ENCODE measurements at regions not wholly inside any gene's neighbourhood (a gene's known extent, or its start where the extent isn't known, plus 50 kb on each side); places are given as distances from the start of the nearest gene placed in this dataset.

- Histone ChIP-seq H3K9me3 (ENCODE audit: low read depth) (no peaks in the 10 kb centered on the region), H3K4me2 (no peak overlapping the region), H2AFZ (no peak overlapping the region), H3K4me3 (no peak overlapping the region), H3K36me3 (replicated peaks; ENCODE audit: insufficient read depth, low read depth) (no peaks in the 10 kb centered on the region), H3K9me2 (replicated peaks; ENCODE audit: insufficient read depth) (no peaks in the 10 kb centered on the region), H3K79me2 (no peaks in the 10 kb centered on the region), H4K20me1 (ENCODE audit: insufficient read depth, poor library complexity, severe bottlenecking) (no peaks in the 10 kb centered on the region), H3K27me3 (no peaks in the 10 kb centered on the region), H3K4me1 (ENCODE audit: insufficient read depth) (no peaks in the 10 kb centered on the region), H3K27ac (no peak overlapping the region)
- WGBS (ENCODE audit: low lambda C conversion rate, missing lambda C conversion rate): 80% methylated on average over 12 of the region's 12 CpGs
- no peak for DNase-seq (ENCODE audit: low spot score)
- no peak for TF ChIP-seq EZH2phosphoT487 (IDR thresholded peaks at IDR 0.05; ENCODE audit: low read depth, severe bottlenecking, unreplicated experiment)
- no peak for TF ChIP-seq CTCF (IDR thresholded peaks at IDR 0.05; ENCODE audit: poor library complexity)
- TF ChIP-seq EZH2 (IDR thresholded peaks at IDR 0.05; ENCODE audit: borderline replicate concordance): no peak
These were observed 113.4 kb upstream of the TCERG1L start for GRCh38 chr10:131424836-131425491.

- Histone ChIP-seq H3K4me3 (no peak overlapping the region), H2AFZ (no peak overlapping the region), H3K9me3 (ENCODE audit: low read depth) (no peaks in the 10 kb centered on the region), H3K4me1 (ENCODE audit: insufficient read depth) (no peaks in the 10 kb centered on the region), H3K9me2 (replicated peaks; ENCODE audit: insufficient read depth) (no peaks in the 10 kb centered on the region), H4K20me1 (ENCODE audit: insufficient read depth, poor library complexity, severe bottlenecking) (no peaks in the 10 kb centered on the region), H3K4me2 (no peak overlapping the region), H3K27ac (no peak overlapping the region), H3K79me2 (no peaks in the 10 kb centered on the region), H3K27me3 (peaks cover 9% of the 10 kb centered on the region), H3K36me3 (replicated peaks; ENCODE audit: insufficient read depth, low read depth) (no peaks in the 10 kb centered on the region)
- WGBS (ENCODE audit: low lambda C conversion rate, missing lambda C conversion rate): 75% methylated on average over 11 of the region's 11 CpGs
- TF ChIP-seq CTCF (IDR thresholded peaks at IDR 0.05; ENCODE audit: poor library complexity) (no peak), EZH2 (IDR thresholded peaks at IDR 0.05; ENCODE audit: borderline replicate concordance) (no peak), EZH2phosphoT487 (IDR thresholded peaks at IDR 0.05; ENCODE audit: low read depth, severe bottlenecking, unreplicated experiment) (no peak)
- DNase-seq (ENCODE audit: low spot score): no peak
These were observed 114.4 kb upstream of the TCERG1L start for GRCh38 chr10:131425752-131426533.

GRCh38 chr10:131426534-131426898 lies 115.0 kb upstream of the TCERG1L start:
- no peaks in the 10 kb centered on the region for H3K36me3 ChIP-seq (replicated peaks; ENCODE audit: insufficient read depth, low read depth)
- 87% methylated on average over 9 of the region's 9 CpGs for WGBS (ENCODE audit: low lambda C conversion rate, missing lambda C conversion rate)
- no peaks in the 10 kb centered on the region for H3K9me3 ChIP-seq (ENCODE audit: low read depth)
- no peaks in the 10 kb centered on the region for H4K20me1 ChIP-seq (ENCODE audit: insufficient read depth, poor library complexity, severe bottlenecking)
- no peak overlapping the region for H3K4me3 ChIP-seq
- no peak for DNase-seq (ENCODE audit: low spot score)
- H3K27me3 ChIP-seq: peaks cover 10% of the 10 kb centered on the region
- H3K9me2 ChIP-seq (replicated peaks; ENCODE audit: insufficient read depth): no peaks in the 10 kb centered on the region
- TF ChIP-seq EZH2 (IDR thresholded peaks at IDR 0.05; ENCODE audit: borderline replicate concordance): no peak
- no peak for TF ChIP-seq EZH2phosphoT487 (IDR thresholded peaks at IDR 0.05; ENCODE audit: low read depth, severe bottlenecking, unreplicated experiment)
- TF ChIP-seq CTCF (IDR thresholded peaks at IDR 0.05; ENCODE audit: poor library complexity): no peak
- no peak overlapping the region for H3K27ac ChIP-seq
- H3K4me2 ChIP-seq: no peak overlapping the region
- H3K4me1 ChIP-seq (ENCODE audit: insufficient read depth): no peaks in the 10 kb centered on the region
- H3K79me2 ChIP-seq: no peaks in the 10 kb centered on the region
- no peak overlapping the region for H2AFZ ChIP-seq
